Activated T-cell treated with anti-CD3 and anti-CD28 coated beads for 48 hours (primary cell): ENCODE measurements at regions not wholly inside any gene's neighbourhood (a gene's known extent, or its start where the extent isn't known, plus 50 kb on each side); places are given as distances from the start of the nearest gene placed in this dataset.
"Not testable (repeated sequence)": the region's sequence is repeated elsewhere in the genome, so short reads cannot be mapped to it uniquely, and the experiment has no call there.

Source experiments
- DNase-seq: peaks from one replicate; pipeline ENCODE4 v3.0.0-alpha.2; 2020; ENCODE audit warnings: low read depth

- no peak for DNase-seq
These were observed 87.7 kb downstream of the DCK start for GRCh38 chr4:71081192-71081591.

- DNase-seq, result no peak
These were observed 100.3 kb downstream of the DCK start for GRCh38 chr4:71093745-71094144.

DNA sequence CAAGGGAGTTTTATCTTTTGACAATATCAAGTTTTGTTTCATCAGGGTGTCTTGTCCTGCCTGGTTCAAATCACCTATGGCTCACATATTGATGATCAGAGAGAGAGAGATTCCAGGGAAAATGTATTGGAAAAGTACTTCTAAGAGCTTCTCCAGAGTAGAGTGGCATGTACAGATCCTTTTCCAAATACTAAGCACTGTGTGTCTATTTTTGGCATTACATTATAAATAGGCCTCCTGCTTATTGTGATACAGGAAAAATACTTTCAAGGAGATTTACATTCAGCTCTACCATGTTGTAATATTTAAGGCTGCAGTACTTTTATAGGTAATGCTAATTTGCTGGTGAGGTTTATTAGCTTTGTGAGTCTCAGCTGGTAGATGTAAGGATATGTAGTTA is 100.8 kb downstream of the DCK start:
- no peak for DNase-seq

DNA sequence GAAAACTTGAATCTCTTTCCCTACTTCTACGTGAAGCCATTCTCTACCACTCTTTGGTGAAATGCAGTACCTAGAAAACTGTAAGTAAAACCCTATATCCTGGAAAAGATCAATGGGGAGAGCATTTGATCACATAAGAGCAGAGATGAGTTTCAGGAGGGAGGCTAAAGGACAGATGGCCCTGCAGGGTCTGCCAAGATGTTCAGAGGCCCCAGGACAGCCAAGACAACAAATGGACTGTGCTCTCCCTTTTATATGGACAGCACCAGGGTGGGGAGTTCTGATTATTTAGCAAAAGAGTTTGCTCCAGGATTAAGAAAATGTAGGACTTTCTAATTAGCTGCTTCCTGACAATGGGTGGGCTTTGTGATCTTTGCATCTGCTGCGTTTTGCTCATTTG is 101.7 kb downstream of the DCK start:
- no peak for DNase-seq

DNA sequence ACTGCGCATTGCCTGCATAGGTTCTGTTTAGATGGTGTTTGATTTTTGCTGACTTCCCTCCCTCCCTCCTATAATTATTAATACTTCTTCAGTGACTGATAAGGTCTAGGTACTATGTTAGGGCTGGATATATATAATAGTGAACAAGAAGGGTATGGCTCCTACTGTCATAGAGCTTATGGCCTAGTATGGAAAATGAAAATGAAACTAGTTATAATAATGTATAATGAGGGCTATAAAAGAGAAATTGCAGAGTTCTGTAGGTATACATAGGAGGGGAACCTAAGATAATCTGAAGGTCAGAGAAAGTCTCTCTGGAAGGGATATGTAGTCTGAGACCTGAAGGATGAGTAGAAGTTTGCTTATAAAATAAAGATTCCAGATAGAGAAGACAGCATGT is 102.1 kb downstream of the DCK start:
- no peak for DNase-seq

DNA sequence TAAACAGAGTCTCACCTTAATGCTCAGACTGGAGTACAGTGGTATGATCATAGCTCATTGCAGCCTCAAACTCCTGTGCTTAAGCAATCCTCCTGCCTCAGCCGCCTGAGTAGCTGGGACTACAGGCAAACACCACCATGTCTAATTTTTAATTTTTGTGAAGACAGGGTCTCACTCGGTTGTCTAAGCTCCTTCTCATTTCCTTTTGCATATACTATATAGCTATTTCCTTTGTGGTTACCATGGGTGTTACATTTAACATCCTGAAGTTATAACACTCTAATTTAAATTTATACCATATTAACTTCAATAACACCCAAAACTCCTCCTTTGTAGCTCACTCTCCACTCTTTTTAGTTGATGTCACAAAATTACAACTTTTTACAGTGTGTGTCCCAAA is 114.3 kb downstream of the DCK start:
- no peak for DNase-seq

DNA sequence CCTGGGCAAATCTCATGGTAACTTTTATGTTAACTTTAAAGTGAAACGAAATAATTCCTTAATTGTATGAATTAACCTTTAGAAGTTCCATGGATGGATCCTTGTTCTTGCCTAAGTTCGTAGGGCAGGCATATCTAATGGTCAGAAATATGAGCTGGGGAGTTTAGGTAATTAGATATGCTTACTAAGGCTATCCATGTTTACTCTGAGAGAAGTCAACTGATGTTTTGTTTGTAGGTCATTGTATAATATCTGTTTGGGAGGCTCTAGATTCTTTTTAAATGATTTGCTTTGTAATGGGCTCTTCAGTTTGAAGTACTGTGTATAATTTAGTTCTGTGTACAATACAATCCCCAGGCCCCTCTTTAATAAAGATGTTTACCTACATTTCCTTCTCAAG is 117.0 kb downstream of the DCK start:
- no peak for DNase-seq

DNA sequence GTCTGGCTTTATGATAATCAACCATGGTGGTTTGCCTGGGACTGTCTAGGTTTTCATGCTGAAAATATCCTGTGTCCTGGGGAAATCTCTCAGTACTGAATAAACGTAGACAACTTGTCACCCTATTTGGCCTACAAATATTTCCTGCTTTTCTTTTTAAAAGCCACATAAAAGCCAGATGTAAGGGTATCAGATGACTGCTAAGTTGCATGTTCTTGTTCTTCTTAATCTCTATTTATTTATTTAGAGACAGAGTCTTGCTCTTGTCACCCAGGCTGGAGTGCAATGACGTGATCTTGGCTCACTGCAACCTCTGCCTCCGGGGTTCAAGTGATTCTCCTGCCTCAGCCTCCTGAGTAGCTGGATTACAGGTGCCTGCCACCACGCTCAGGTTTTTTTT is 117.7 kb downstream of the DCK start:
- not testable (repeated sequence) for DNase-seq

DNA sequence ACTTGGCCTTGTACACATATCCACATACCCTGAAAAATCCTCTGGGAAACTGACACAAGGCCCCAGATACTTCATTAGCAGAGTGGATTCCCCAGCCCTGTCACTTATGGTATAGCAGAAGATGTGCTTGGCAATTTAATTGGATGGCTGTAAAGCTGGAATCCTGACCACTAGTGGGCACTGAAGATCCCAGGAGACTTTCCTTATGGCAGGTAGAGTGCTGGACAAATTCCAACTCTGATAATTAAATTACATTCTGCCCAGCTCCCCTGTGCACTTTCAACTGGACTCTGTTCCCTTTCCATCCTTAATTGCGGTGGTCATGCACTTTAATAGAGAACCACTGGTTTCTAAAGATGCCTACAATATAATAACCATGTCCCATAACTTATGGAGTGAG is 119.8 kb downstream of the DCK start:
- DNase-seq, result no peak

DNA sequence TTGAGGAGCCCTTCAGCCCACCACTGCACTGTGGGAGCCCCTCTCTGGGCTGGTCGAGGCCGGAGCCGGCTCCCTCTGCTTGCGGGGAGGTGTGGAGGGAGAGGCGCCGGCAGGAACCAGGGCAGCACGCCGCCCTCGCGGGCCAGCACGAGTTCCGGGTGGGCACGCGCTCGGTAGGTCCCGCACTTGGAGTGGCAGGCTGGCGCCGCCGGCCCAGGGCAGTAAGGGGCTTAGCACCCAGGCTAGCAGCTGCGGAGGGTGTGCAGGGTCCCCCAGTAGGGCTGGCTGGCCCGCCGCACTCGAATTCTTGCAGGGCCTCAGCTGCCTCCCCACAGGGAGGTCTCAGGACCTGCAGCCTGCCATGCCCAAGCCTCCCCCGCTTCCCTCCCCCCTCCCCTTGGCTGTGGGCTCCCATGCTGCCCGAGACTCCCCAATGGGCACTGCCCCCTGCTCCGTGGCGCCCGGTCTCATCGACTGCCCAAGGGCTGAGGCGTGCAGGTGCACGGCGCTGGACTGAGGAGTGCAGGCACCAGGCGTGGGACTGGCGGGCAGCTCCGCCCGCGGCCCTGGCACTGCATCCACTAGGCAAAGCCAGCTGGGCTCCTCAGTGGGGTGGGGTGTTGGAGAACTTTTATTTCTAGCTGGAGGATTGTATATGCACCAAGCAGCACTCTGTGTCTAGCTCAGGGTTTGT is 127.5 kb downstream of the DCK start:
- DNase-seq, result no peak

GRCh38 chr4:71123951-71124350 is 130.5 kb downstream of the DCK start:
- no peak for DNase-seq

DNA sequence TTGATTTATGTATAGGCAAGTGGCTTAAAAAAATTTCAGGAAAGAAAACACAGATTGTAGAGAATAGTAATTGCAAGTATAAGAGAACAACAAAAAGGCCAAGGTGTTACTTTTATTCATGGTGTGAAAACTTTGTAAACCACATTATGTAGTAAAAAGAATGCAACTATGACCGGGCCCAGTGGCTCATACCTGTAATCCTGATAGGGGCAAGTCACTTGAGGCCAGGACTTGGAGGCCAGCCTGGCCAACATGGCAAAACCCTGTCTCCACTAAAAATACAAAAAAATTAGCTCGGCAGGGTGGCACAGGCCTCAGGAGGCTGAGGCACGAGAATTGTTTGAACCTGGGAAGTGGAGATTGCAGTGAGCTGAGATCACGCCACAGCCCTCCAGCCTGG is 131.7 kb downstream of the DCK start:
- DNase-seq, result no peak

DNA sequence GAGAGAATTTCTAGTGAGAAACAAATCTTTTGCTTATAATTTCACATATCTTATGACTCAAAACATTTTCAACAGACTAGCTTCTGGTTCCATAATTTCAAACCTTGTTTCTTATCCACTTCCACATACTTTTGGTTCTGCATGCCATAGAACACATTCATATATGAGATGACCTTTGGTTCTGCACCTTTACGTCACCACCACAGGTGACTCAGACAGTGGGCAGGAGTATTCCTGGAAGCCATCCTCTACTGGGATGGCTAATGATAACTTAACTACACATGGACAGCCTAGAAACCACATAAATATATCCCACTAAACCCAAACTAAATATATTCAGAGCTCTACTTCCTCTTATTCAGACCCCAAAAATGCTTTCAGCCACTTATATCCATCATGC is 133.3 kb downstream of the DCK start:
- DNase-seq, result no peak

GRCh38 chr4:71130827-71131603 is 137.6 kb downstream of the DCK start:
- DNase-seq, result no peak

DNA sequence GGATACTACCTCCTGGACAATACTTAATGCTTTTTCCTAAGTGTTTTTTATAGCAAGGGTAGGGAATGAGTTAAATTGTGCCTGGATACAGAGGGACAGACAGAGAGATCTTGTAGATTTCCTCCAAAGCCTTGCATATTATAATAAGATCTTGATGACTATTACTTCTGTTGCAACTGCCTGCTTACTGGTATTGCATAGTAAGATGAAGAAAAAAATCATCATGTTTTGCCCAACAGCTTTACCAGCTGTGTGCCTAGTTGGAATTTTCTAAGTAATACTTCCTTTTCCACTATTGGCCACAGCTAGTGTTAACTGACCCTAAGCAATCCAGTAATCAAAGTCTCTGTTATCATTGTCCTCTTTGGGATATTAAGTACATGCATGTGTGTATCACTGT is 139.0 kb downstream of the DCK start:
- DNase-seq, result no peak

DNA sequence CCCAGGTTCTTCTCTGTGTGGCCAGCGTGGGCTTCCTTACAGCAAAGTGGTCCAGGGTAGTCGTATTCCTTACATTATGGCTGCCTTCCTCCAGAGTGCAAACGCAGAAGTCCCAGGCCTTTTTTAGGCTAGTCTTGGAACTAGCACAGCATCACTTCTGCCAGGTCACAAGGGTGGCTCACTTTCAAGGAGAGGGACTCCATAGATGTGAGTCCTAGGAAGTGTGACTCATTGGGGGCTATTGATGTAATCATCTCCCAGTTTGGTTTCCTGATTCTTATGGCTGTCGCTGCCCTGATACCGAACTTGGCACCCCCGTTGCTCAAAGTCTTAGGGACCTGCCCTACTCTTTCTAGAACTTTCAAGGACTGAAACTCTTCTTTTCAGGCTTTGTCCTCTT is 140.0 kb downstream of the DCK start:
- no peak for DNase-seq

DNA sequence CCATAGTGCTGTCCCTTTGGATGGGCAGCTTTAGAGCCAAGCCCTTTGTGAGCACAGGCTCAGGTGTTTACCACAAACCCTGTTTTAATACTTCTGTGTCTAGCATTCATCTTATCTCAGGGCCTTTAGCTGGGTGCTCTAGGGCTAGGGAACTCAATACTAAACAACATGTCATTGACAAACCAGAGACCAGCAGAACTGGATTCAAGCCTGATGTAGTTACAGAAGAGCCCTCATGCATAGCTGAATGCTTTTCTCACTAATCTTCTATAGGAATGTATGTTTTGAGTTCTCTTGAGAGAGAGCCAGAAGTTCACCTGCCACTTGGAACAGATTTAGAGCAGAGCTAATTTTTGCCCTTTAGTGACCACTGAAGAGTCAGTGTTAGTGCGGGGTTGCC is 142.6 kb downstream of the DCK start:
- no peak for DNase-seq

DNA sequence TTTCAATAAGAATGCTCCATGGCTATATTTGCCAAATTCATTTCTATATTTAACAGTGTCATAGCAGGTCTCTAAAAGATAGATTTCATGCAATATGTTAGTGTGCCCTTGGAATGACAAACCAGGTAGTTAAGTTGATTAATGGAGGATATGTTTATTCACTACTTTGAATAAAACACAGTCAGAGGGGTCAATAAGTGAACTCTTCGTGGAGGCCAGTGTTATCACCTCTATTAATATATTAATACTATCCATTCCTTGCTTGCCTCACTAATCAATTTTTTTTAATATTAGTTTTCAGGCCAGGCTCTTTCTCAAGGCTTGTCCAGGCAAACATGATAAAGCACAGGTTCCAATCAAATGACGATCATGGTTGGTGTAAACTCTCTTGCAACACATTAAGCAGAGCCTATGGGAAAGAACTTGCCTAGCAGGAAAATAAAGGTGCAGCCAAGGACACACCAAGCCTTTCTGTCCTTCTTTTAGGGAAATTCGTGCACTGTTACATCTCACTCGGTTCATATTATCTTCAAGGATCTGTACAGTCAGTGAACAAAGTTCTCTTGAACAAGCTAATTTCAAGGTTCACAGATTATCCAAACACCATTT is 144.7 kb downstream of the DCK start:
- no peak for DNase-seq

DNA sequence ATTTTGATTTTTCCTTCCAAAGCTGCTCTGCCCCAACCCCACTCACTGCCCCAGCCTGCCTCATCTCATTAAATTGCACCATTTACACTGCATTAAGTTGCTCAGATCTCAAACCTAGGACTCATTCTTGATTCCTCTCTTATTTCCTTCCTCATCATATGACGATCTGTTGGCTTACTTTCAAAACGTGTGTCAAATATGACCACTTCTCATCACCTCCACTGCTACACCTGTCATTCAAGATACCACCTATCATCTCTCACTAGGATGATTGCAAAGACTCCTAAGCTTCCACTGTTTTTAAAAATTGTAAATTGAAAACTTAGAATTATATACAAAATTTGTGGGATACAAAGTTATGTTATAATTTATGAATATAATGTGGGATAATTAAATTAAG is 147.1 kb downstream of the DCK start:
- DNase-seq, result no peak

DNA sequence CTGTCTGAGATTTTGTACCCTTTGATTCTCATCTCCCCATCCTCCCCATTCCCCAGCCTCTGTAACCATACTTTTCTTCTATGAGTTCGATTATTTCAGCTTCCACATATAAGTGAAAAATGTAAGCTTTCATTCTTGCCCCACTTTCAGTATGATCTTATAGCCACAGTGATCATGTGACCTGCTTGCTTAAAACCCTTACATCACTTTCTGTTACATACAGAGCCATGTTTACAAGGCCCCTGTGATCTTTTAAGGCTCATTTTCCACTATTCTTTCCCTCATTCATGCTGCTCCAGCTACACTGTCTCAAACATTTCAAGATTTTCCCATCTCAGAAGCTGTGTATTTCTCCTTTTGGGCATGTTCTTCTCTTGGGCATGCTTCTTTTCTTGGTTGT is 147.7 kb downstream of the DCK start:
- DNase-seq, result no peak

DNA sequence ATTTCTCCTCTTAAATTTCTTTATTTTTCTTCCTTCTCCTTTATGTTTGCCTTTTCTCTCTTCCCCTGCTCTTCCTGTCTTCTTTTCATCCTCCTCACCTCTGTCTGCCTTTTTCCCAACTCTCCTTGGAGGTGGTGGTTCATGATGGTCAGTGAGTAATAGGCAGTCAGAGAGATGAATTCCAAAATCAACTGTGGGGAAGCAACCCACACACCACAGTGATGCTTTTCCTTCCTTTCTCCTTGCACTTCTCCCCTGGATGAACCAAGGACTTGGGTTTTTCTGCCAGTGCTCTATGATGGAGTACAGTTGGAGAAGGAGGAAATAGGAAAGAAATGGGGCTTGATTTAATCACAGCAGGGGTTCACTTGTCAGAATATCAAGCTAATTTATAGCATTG is 153.8 kb downstream of the DCK start:
- DNase-seq, result no peak

- DNase-seq, result no peak
These were observed 155.1 kb downstream of the DCK start for GRCh38 chr4:71148545-71148944.

- no peak for DNase-seq
These were observed 157.6 kb downstream of the DCK start for GRCh38 chr4:71151054-71151453.

- DNase-seq, result no peak
These were observed 163.2 kb downstream of the DCK start for GRCh38 chr4:71156616-71157015.
